GM19240 (cell line): ENCODE measurements at regions not wholly inside any gene's neighbourhood (a gene's known extent, or its start where the extent isn't known, plus 50 kb on each side); places are given as distances from the start of the nearest gene placed in this dataset.
A peak's percentile ranks its signal among the peaks of the same experiment; 100 is the strongest.

ENCODE experiments used
- DNase-seq: peaks from one replicate; pipeline ENCODE4 v3.0.0; 2011; ENCODE audit warnings: low spot score; ENCODE audit not compliant: insufficient read length

DNA sequence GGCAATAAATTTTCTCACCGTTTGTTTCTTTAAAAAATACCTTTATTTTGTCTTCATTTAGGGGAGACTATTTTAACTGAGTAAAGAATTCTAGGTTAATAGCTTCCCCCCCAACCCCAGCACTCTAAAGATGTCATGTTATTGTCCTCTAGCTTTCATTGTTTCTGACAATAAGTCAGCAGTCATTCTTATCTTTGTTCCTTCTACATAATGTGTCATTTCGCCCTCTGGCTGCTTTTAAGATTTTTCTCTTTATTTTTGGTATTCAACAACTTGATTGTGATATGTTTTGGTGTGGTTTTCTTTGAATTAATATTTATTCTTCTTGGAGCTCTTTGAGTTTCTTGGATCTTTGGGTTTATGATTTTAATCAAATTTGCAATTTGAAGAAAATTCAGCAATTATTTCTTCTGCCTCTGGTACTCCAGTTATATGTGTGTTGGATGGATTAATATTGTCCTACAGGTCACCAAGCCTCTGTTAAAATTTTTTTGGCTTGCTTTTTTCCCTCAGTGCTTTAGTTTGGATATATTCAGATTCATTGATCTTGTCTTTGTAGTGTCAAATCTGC, 64.6 kb upstream of the ELN start:
- DNase-seq: no peak

DNA sequence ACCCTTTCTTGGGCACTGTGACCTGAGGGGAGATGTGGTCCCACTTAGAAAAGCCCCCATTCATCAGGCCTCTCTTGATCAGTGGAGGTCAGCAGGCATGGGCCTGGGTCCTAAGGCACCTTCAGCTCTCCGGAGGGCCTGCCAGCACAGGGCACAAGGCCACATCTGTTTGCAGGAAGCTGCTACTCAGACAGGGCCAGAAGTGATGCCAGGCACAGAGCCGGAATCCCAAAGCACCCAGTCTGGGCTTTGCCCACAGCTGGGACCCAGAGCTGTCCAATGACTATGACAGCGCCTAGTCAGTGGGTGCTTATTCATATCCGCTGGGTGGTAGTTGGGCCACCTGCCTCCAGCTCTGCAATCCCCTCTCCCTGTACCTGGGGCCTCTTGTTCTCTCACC, 63.2 kb upstream of the ELN start:
- DNase-seq: no peak

DNA sequence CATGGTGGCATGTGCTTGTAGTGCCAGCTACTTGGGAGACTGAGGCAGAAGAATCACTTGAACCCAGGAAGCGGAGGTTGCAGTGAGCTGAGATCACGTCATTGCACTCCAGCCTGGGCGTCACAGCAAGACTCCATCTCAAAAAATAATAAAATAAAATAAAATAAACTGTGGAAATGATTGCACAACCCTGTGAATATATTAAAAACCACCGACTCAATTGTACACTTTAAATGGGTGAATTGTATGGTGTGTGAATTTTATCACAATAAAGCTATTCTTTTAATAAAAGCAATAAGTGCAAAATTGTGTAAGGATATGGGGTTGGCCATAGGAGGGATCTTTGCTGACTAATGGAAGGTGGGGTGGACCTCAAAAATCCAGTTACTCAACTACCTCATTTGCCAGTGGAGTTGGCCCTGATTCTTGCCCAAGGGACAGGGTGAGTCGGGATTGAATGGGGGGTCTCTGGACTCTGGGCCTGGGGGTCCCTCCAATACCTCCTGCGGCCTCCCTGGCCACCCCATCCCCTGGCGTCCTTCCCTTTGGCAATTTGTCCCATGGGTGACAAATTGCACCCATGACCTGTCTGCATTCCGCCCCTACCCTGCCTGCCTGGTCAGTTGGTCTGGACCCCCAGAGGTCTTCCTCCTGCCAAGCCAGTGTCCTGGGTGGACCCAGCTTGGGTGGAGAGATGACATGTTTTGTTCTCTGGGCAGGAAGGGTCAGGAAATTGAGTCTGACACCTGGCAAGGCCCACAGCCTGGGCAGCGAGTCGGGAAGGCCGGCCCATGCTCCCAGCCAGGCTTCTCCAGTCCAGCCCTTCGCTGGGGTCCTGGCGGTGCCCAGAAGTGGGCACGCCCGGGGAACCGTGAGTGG, 61.7 kb upstream of the ELN start:
- no peak for DNase-seq

DNA sequence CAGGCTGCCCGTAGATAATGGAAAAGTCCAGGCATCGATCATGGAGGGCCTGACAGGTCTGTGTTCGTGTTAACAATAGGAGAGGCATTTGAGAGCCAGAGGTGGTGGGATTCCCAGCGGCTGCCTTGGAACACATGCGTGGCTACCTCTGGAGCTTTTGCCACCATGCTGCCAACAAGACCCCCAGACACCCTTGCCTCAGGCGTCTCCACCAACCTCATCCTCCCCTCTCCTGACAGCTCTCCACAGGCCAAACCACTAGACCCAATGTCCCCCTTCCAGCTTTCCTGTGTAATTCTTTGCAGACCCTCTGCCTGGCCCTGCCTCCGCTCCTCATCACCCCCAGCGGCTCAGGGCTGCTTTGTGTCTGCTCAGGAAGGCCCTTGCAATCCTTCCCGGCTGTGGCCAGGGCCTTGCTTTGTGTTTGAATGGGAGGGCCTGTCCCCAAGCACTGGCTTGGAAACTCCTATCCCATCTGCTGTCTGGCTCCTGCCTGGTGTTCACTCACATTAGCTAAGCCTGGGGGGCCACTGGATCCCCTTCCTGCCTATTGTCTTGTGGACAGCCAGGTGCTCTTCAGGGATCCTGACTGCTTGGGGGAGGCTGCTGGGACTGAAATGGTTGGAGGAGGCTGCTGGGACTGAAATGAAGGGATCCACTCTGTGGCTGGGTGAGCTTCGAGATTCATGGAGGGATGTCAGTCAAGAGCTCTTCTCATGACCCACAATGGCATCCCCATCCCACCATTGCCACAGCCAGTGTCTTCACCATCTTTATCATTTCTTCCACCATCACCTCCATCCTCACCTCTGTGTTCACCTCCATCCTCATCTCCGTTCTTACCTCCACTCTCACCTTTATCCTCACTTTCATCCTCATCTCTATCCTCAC, 60.8 kb upstream of the ELN start:
- no peak for DNase-seq

DNA sequence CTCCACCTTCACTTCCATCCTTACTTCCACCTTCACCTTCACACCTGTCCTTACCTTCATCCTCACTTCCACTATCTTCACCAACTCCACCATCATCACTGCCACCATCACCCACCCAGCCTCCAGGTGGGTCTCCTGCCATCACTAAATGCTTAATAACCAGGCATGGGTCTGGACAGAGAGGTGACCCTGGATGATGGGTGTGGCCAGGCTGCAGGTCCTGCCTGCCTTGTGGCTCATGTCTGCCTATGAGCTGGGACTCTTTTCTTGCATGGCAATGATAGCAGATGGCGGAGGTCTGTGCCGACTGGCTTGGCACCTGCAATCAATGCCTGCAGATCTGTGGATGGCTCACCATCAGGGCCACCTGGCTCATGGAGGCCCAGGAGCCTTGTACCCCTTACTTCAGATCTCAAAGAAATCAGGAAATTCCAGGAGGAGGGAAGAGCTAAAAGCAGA, 60.1 kb upstream of the ELN start:
- DNase-seq: no peak

DNA sequence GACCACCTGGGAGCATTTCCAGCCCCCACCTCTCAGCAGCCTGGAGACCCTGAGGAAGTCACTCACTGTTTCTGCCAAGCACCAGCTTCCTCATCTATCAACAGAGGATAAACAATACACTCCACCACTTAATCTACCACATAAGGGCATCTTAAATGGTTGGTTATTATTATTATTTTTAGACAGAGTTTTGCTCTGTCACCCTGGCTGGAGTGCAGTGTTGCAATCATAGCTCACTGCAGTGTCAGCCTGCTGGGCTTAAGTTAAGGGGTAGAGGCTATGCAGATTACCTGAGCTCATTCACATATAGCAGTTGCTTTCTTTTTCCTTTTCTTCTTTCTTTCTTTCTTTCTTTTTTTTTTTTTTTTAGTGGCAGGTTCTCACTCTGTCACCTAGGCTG, 59.5 kb upstream of the ELN start:
- DNase-seq: no peak

DNA sequence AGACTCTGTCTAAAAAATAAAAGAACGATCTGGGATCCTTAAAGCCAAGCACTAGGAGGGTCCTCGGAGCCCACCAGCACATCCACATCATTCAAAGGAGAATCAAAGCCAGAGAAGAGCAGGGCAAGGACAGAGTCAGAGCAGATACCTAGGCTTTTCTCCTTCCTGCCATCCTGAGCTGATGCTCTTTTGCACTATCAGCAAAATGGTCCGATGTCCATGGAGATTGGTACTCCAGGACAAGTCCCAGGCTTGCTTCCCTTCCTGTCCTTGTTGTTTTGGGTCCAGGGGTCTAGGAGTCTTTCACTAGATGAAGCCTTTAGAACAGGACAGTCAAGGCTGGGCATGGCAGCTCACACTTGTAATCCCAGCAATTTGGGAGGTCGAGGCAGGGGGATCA, 58.0 kb upstream of the ELN start:
- no peak for DNase-seq

DNA sequence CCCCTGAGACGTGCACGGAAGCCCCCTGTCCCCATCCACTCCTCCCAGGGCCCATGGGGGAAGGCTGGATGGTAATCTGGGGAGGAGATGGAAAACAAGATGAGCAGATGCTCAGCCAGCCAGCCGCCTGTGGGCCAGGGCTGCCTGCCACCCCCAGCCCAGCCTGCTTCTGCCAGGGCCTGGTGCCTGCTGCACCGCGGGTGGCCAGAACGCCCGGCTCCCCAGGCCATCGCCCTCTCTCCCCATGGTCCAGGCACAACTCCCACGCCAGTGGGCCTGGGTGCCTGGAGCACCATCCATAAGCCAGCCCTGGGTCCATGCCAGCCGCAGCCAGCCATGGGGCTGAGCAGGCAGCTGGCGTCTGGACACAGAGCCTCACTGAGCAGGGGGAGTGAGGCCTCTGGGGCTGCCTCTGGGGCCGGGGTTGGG, 57.2 kb upstream of the ELN start:
- no peak for DNase-seq

DNA sequence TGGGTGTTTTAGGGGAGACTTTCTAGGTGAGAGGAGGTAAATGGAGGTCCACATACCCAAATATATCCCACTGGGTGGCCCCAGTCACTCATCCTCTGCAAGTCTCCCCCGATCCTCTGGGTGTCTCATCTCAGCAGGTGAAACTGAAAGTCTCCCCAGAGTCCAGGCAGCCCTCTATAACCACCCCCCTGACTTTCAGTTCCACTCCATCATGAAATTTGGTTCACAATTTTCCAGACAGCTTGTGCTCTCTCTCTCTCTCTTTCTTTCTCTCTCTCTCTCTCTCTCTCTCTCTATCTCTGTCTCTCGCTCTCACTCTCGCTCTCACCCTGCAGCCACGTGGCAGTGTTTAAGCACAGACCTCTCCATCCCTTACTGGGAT, 56.7 kb upstream of the ELN start:
- DNase-seq: peak; percentile 63

DNA sequence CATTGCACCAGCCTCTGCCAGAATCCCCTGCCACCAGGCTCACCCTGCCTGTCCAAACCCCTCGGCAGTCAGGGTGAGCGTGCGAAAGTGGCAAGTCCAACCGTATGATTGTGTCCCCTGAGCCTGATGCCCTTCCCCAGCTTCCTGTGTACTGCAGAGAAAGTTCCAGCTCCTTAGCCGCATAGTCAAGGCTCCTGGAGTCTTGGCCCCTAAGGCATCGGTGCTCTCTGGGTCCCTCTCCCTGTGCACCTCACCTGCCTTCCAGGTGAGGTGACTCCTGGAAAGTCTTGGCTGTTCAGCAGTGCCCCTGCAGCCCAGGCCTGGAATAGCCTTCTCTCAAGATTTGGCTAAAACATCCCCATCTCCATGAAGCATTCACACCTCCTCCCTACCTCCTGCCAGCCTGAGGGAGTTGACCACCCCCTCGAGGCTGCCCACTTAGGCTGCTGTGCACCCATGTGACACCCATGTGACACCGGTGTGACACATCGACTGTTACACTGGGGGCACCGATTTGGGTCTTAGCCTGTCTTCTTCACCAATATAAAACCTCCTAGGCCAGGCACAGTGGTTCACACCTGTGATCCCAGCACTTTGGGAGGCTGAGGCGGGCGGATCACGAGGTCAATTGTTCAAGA, 56.1 kb upstream of the ELN start:
- no peak for DNase-seq

DNA sequence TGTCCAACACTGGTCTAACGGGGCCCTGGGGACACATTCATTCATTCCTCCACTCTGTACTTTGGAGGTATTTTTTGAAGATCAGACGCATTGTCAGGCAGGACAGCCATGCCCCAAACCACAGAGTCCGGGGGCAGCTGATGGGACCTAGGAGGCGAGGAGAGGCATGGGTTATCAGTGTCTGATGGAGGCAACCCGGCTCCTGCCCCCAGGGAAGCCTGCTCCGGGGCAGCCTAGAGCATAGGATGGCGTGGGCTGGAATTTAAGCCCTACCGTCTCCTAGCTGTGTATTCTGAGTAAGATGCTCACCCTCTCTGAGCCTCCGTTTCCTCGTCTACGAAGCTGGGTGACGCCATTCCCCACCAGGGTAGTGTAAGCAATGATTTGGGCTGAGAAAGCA, 55.4 kb upstream of the ELN start:
- DNase-seq: no peak

DNA sequence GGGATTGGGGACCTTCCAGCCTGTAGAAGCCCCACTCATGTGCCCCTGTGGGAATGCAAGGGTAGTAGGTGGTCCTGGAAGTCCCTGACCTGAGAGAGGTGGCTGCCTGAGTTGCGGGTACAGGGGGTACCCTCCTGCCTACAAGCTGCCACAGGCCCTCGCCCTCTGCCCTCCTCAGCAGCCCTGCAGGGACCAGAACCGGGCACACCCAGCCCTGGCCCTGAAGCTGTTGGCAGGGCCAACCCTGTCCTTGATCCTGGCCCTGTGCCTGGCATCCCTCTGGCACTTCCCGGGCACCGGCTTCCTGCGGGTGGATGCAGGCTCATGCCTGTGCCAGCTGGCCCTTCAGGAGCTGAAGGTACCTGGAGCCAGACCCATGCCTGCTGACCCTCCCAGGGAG, 54.9 kb upstream of the ELN start:
- no peak for DNase-seq

DNA sequence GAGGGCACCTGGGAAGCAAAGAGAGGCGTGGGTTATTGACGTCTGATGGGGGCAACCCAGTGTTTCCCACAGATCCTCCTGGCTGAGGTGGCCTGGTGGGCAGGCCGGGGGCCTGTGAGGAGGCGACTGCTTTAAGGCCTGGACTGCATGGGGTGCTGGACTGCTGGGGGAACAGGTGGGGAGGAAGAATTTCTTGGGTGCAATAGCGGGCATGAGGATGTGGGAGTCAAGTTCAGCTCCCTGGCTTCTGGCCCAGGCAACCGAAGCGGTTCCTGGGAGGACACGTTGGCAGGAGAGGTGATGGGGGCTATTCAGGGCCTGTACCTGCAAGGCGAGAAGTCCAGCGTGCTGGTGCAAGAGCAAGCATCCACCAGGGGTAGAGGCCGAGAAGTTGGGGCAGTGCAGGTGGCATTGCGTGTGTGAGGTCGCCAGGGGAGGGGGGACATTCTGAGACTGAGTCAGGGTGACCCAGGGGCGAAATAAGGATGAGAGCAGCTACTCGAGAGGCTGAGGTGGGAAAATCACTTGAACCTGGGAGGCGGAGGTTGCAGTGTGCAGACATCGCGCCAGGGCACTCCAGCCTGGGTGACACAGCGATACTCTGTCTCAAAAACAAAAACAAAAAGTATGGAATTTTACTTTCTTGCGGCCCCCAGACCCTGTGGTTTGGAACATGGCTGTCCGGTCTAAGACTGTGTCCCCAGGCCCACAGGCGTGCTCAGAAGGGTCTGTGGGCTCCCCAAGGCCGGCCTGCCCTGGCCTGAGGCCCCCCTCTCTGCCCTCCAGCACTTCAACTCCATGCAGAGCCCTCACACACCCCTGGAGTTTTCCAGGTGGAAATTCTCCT, 53.6 kb upstream of the ELN start:
- DNase-seq: no peak

DNA sequence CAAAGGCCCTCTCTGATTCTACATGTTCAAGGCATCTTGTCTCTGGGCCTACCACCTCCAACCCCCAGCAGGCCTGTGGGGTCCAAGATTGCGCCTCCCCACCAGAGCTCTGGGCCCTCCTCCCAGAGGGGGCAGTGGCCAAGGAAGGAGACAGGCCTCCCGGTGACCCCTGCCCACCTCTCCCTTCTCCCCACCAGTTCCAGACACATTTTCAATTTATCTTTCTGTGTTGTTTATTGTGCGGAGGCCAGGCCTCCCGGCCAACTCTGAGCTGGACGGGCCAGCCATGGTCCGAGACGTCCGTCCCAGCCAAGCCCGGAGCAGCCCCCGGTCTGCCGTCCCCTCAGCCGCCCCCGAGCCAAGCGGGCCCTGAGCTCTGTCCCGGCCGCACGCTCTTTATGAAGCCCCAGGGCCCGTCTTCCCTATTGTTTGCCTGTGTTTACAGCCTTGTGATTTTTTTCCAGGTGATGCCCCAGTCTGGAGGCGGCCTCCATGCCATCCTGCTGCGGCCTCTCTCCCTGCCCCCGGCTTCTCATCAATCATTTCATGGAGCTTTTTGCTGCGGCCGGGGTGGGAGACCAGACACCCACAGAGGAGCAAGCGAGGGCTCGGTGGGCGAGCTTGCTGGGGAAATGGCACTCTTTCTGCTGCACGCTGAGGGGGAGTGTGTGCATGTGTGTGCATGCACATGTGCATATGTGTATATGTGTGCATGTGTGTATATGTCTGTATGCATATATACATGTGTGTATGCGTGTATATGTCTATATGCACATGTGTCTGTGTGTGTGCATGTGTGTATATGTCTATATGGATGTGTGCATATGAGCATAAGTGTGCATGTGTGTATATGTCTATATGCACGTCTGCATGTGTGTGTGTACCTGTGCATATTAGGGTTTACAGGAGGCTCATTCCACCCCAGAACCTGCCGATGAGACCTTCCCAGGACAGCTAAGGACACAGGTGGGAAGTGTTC, 52.7 kb upstream of the ELN start:
- DNase-seq: no peak

DNA sequence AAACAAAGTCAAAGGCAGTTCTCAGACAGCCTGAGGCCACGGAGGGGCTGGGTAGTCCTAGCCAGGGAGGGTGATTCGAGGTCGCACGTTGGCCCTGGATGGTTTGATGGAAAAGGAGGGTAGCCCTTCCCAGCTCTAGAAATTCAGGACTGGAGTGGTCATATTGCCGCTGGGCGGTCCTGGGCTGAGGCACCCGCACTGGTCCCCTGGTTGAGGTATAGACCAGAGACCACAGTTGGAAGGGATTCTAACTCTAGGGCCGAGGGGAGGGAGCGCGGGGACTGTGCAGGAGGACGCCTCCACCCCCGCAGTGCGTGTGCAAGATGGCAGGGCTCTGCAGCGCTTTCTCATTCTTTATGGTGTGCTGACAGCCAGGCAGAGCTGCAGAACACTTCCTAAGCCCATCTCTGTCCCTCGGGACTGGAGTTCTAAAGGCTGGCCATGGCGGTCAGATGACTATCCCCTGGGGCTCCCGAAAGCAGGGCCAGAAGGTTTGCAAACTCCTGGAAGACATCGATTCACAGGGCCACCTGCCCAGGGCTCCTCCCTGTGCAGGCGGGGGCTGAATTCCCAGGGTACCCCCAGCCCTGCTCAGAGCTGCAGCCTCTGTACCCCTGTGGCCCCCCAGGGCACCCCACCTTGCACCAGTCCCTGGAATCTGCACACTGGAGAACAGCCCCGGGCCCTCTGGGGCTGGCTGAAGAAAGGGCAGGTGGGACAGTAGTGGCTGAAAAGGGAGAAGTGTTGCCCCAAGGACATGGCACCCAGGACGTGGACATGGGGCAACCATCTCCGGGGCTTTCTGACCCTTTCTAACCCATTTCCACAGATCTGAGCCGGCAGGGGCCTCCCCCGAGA, 51.0 kb upstream of the ELN start:
- no peak for DNase-seq

DNA sequence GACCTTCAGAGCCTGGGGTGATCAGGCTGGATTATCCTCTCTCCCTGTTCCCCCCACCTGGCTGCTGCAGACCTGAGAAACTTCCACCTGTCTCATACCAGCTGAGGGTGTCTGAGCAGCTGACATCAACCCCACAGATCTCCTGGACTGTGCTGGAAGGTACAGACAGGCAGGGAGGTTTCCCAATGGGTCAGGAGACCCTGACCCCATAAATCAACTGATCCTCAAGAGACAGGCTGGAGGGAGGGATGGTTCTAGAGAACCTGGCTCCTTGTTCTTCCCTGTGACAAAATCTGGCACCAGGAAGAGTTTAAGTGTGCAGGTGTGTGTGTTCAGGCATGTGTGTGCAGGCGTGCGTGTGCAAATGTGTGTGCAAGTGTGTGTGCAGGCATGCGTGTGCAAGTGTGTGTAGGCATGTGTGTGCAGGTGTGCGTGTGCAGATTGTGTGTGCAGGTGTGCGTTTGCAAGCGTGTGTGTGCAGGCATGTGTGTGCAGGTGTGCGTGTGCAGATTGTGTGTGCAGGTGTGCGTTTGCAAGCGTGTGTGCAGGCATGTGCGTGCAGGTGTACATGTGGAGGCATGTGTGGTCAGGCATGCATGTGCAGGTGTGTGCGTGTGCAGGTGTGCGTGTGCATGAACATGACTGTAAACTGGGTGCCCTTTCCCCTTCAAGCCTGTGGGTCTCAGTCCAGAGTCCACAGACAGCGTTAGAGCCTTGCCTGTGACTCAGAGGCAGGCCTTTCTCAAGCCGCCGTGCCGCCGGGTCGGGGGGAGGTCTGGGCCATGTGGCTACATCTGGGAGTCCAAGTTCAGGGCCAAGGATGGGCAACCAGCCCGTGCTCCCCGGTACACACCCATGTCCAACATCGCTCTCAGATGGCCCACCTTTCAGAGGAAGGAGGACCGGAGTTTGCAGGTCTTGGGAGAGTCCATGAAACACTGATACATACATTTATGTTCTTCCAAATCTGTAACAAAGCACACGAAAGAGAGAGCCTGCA, 50.1 kb upstream of the ELN start:
- no peak for DNase-seq
